Skeletal muscle tissue (tissue), 3 donors: ENCODE measurements at regions not wholly inside any gene's neighbourhood (a gene's known extent, or its start where the extent isn't known, plus 50 kb on each side); places are given as distances from the start of the nearest gene placed in this dataset.

ENCODE experiments used
- H3K27ac ChIP-seq: one replicate; pipeline ENCODE4 v1.7.0; 2013; ENCODE audit warnings: mild to moderate bottlenecking, low read depth, low read length, inconsistent platforms
- H3K27me3 ChIP-seq, 3 donors: one replicate each; pipeline ENCODE4 v1.7.0; 2013; ENCODE audit warnings: low read length in 3 of 3; ENCODE audit not compliant: control insufficient read depth in 3 of 3, insufficient read depth in 3 of 3
- H3K36me3 ChIP-seq, 3 donors: one replicate each; pipeline ENCODE4 v1.7.0; 2013; ENCODE audit warnings: low read length in 3 of 3; ENCODE audit not compliant: control insufficient read depth in 3 of 3, insufficient read depth in 3 of 3
- H3K4me1 ChIP-seq, 3 donors: one replicate each; pipeline ENCODE4 v1.7.0; 2013; ENCODE audit warnings: low read length in 3 of 3, mild to moderate bottlenecking in 3 of 3; ENCODE audit not compliant: control insufficient read depth in 3 of 3, insufficient read depth in 3 of 3
- H3K4me3 ChIP-seq, 3 donors: one replicate each; pipeline ENCODE4 v1.7.0; 2013; ENCODE audit warnings: low read length in 3 of 3
- H3K9ac ChIP-seq, 3 donors: one replicate each; pipeline ENCODE4 v1.7.0; 2013; ENCODE audit warnings: low read length in 3 of 3, mild to moderate bottlenecking in 3 of 3, moderate library complexity in 2 of 3, low read depth in 1 of 3
- H3K9me3 ChIP-seq, 3 donors: one replicate each; pipeline ENCODE4 v1.7.0; 2013; ENCODE audit warnings: low read length in 3 of 3; ENCODE audit not compliant: control insufficient read depth in 3 of 3
- donor health status: Osteomylitis.

GRCh38 chr6:145017516-145017915 lies 717.8 kb downstream of the EPM2A start:
- Histone ChIP-seq H3K36me3 (no peaks in the 10 kb centered on the region), H3K9ac (no peak overlapping the region), H3K4me1 (peaks cover 0 to 6% (median 0%) of the 10 kb centered on the region in 3 donors), H3K27ac (no peak overlapping the region), H3K9me3 (no peaks in the 10 kb centered on the region), H3K4me3 (no peak overlapping the region), H3K27me3 (no peaks in the 10 kb centered on the region)

- H3K36me3 ChIP-seq, result no peaks in the 10 kb centered on the region
- no peak overlapping the region for H3K27ac ChIP-seq
- H3K9ac ChIP-seq, result no peak overlapping the region
- H3K4me3 ChIP-seq, result no peak overlapping the region
- peaks cover 0 to 6% (median 0%) of the 10 kb centered on the region in 3 donors for H3K4me1 ChIP-seq
- H3K27me3 ChIP-seq, result no peaks in the 10 kb centered on the region
- H3K9me3 ChIP-seq, result no peaks in the 10 kb centered on the region
Measured at GRCh38 chr6:145018027-145018426, 717.3 kb downstream of the EPM2A start.

GRCh38 chr6:145020114-145020513 lies 715.2 kb downstream of the EPM2A start:
- no peak overlapping the region for H3K9ac ChIP-seq
- no peak overlapping the region for H3K4me3 ChIP-seq
- no peak overlapping the region for H3K27ac ChIP-seq
- H3K36me3 ChIP-seq, result no peaks in the 10 kb centered on the region
- no peaks in the 10 kb centered on the region for H3K27me3 ChIP-seq
- H3K9me3 ChIP-seq, result no peaks in the 10 kb centered on the region
- peaks cover 0 to 6% (median 2%) of the 10 kb centered on the region in 3 donors for H3K4me1 ChIP-seq

GRCh38 chr6:145020543-145020942 lies 714.8 kb downstream of the EPM2A start:
- no peaks in the 10 kb centered on the region for H3K27me3 ChIP-seq
- peaks cover 0 to 6% (median 2%) of the 10 kb centered on the region in 3 donors for H3K4me1 ChIP-seq
- H3K9ac ChIP-seq, result no peak overlapping the region
- H3K9me3 ChIP-seq, result no peaks in the 10 kb centered on the region
- H3K4me3 ChIP-seq, result no peak overlapping the region
- H3K27ac ChIP-seq, result no peak overlapping the region
- H3K36me3 ChIP-seq, result no peaks in the 10 kb centered on the region

- H3K9ac ChIP-seq, result no peak overlapping the region
- H3K4me1 ChIP-seq, result peaks cover 0 to 2% (median 0%) of the 10 kb centered on the region in 3 donors
- H3K36me3 ChIP-seq, result no peaks in the 10 kb centered on the region
- H3K27ac ChIP-seq, result no peak overlapping the region
- H3K27me3 ChIP-seq, result no peaks in the 10 kb centered on the region
- H3K9me3 ChIP-seq, result no peaks in the 10 kb centered on the region
- no peak overlapping the region for H3K4me3 ChIP-seq
Measured at GRCh38 chr6:145022199-145022796, 713.0 kb downstream of the EPM2A start.

- H3K27ac ChIP-seq, result peak overlapping the region; percentile 70
- peak overlapping the region in 2 of 3 donors; percentile 3 to 14 for H3K4me3 ChIP-seq
- H3K9me3 ChIP-seq, result no peaks in the 10 kb centered on the region
- no peaks in the 10 kb centered on the region for H3K27me3 ChIP-seq
- H3K4me1 ChIP-seq, result peaks cover 0 to 2% (median 0%) of the 10 kb centered on the region in 3 donors
- no peaks in the 10 kb centered on the region for H3K36me3 ChIP-seq
- no peak overlapping the region for H3K9ac ChIP-seq
Measured at GRCh38 chr6:145023116-145023726, 712.1 kb downstream of the EPM2A start.

- Histone ChIP-seq H3K4me3 (no peak overlapping the region), H3K9me3 (no peaks in the 10 kb centered on the region), H3K4me1 (peaks cover 0 to 2% (median 0%) of the 10 kb centered on the region in 3 donors), H3K36me3 (no peaks in the 10 kb centered on the region), H3K27me3 (no peaks in the 10 kb centered on the region), H3K27ac (no peak overlapping the region), H3K9ac (no peak overlapping the region)
Measured at GRCh38 chr6:145025488-145025887, 709.8 kb downstream of the EPM2A start.

- no peaks in the 10 kb centered on the region for H3K27me3 ChIP-seq
- no peak overlapping the region for H3K4me3 ChIP-seq
- no peaks in the 10 kb centered on the region for H3K9me3 ChIP-seq
- peaks cover 0 to 2% (median 0%) of the 10 kb centered on the region in 3 donors for H3K4me1 ChIP-seq
- H3K36me3 ChIP-seq, result no peaks in the 10 kb centered on the region
- no peak overlapping the region for H3K9ac ChIP-seq
- H3K27ac ChIP-seq, result no peak overlapping the region
Measured at GRCh38 chr6:145026267-145026679, 709.0 kb downstream of the EPM2A start.

- H3K4me3 ChIP-seq, result no peak overlapping the region
- H3K9ac ChIP-seq, result no peak overlapping the region
- H3K27me3 ChIP-seq, result no peaks in the 10 kb centered on the region
- H3K36me3 ChIP-seq, result no peaks in the 10 kb centered on the region
- H3K4me1 ChIP-seq, result peaks cover 0 to 2% (median 0%) of the 10 kb centered on the region in 3 donors
- no peaks in the 10 kb centered on the region for H3K9me3 ChIP-seq
- H3K27ac ChIP-seq, result no peak overlapping the region
Measured at GRCh38 chr6:145028144-145028818, 707.0 kb downstream of the EPM2A start.

GRCh38 chr6:145031001-145031400 lies 704.3 kb downstream of the EPM2A start:
- Histone ChIP-seq H3K4me1 (no peaks in the 10 kb centered on the region), H3K27ac (no peak overlapping the region)

More at GRCh38 chr6:145031001-145031400, 704.3 kb downstream of the EPM2A start:
- H3K9ac ChIP-seq, result no peak overlapping the region
- no peak overlapping the region for H3K4me3 ChIP-seq
- no peaks in the 10 kb centered on the region for H3K36me3 ChIP-seq
- H3K27me3 ChIP-seq, result no peaks in the 10 kb centered on the region
- no peaks in the 10 kb centered on the region for H3K9me3 ChIP-seq
